Endothelial cell (in vitro differentiated cells): ENCODE measurements at regions not wholly inside any gene's neighbourhood (a gene's known extent, or its start where the extent isn't known, plus 50 kb on each side); places are given as distances from the start of the nearest gene placed in this dataset.

Experiments
- DNase-seq: peaks from one replicate; pipeline ENCODE4 v3.0.0; 2021; ENCODE audit warnings: low spot score
- H3K27ac Mint-ChIP-seq: one replicate; pipeline ENCODE4 v1.8.0; 2021; ENCODE audit warnings: mixed read lengths, inconsistent platforms; ENCODE audit not compliant: unreplicated experiment
- H3K27me3 Mint-ChIP-seq: one replicate; pipeline ENCODE4 v1.8.0; 2021; ENCODE audit warnings: mild to moderate bottlenecking, moderate library complexity, mixed read lengths, inconsistent platforms; ENCODE audit not compliant: unreplicated experiment
- H3K36me3 Mint-ChIP-seq: one replicate; pipeline ENCODE4 v1.8.0; 2021; ENCODE audit warnings: mild to moderate bottlenecking, low read depth, mixed read lengths, inconsistent platforms; ENCODE audit not compliant: unreplicated experiment
- H3K4me1 Mint-ChIP-seq: one replicate; pipeline ENCODE4 v1.8.0; 2021; ENCODE audit warnings: mild to moderate bottlenecking, mixed read lengths, inconsistent platforms; ENCODE audit not compliant: unreplicated experiment
- H3K4me3 Mint-ChIP-seq: one replicate; pipeline ENCODE4 v1.8.0; 2021; ENCODE audit warnings: mild to moderate bottlenecking, mixed read lengths, inconsistent platforms; ENCODE audit not compliant: unreplicated experiment
- H3K9me3 Mint-ChIP-seq: one replicate; pipeline ENCODE4 v1.8.0; 2021; ENCODE audit warnings: mixed read lengths, inconsistent platforms; ENCODE audit not compliant: unreplicated experiment
- TF ChIP-seq, protein P1 (sequence below): fragments of 200-600 bp; sonication (generic); IDR thresholded peaks from one replicate; pipeline ENCODE4 v1.5.0; 2021; ENCODE audit warnings: antibody characterized with exemption; ENCODE audit not compliant: unreplicated experiment

GRCh38 chrY:7433817-7434809 is 522.6 kb upstream of the AMELY start:
- no peak overlapping the region for H3K4me3 Mint-ChIP-seq
- H3K36me3 Mint-ChIP-seq, result no peaks in the 10 kb centered on the region
- no peaks in the 10 kb centered on the region for H3K4me1 Mint-ChIP-seq
- no peak for DNase-seq
- no peaks in the 10 kb centered on the region for H3K9me3 Mint-ChIP-seq
- no peaks in the 10 kb centered on the region for H3K27me3 Mint-ChIP-seq
- TF ChIP-seq, protein P1, sequence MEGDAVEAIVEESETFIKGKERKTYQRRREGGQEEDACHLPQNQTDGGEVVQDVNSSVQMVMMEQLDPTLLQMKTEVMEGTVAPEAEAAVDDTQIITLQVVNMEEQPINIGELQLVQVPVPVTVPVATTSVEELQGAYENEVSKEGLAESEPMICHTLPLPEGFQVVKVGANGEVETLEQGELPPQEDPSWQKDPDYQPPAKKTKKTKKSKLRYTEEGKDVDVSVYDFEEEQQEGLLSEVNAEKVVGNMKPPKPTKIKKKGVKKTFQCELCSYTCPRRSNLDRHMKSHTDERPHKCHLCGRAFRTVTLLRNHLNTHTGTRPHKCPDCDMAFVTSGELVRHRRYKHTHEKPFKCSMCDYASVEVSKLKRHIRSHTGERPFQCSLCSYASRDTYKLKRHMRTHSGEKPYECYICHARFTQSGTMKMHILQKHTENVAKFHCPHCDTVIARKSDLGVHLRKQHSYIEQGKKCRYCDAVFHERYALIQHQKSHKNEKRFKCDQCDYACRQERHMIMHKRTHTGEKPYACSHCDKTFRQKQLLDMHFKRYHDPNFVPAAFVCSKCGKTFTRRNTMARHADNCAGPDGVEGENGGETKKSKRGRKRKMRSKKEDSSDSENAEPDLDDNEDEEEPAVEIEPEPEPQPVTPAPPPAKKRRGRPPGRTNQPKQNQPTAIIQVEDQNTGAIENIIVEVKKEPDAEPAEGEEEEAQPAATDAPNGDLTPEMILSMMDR, result no peak
- no peak overlapping the region for H3K27ac Mint-ChIP-seq

GRCh38 chrY:7419165-7419564 is 507.6 kb upstream of the AMELY start:
- no peak overlapping the region for H3K27ac Mint-ChIP-seq
- H3K4me3 Mint-ChIP-seq, result no peak overlapping the region
- no peaks in the 10 kb centered on the region for H3K9me3 Mint-ChIP-seq
- DNase-seq, result no peak
- no peaks in the 10 kb centered on the region for H3K4me1 Mint-ChIP-seq
- H3K36me3 Mint-ChIP-seq, result peaks cover 4% of the 10 kb centered on the region
- TF ChIP-seq, protein P1, result no peak
- no peaks in the 10 kb centered on the region for H3K27me3 Mint-ChIP-seq

GRCh38 chrY:7417946-7418345 is 506.4 kb upstream of the AMELY start:
- no peak overlapping the region for H3K4me3 Mint-ChIP-seq
- DNase-seq, result no peak
- TF ChIP-seq, protein P1, result no peak
- no peaks in the 10 kb centered on the region for H3K27me3 Mint-ChIP-seq
- H3K27ac Mint-ChIP-seq, result no peak overlapping the region
- peaks cover 4% of the 10 kb centered on the region for H3K36me3 Mint-ChIP-seq
- no peaks in the 10 kb centered on the region for H3K4me1 Mint-ChIP-seq
- no peaks in the 10 kb centered on the region for H3K9me3 Mint-ChIP-seq

- H3K36me3 Mint-ChIP-seq, result peaks cover 4% of the 10 kb centered on the region
- DNase-seq, result no peak
- H3K4me1 Mint-ChIP-seq, result no peaks in the 10 kb centered on the region
- H3K9me3 Mint-ChIP-seq, result no peaks in the 10 kb centered on the region
- H3K27ac Mint-ChIP-seq, result no peak overlapping the region
- TF ChIP-seq, protein P1, result no peak
- H3K27me3 Mint-ChIP-seq, result no peaks in the 10 kb centered on the region
- no peak overlapping the region for H3K4me3 Mint-ChIP-seq
Measured at GRCh38 chrY:7416406-7416805, 504.9 kb upstream of the AMELY start.

DNA sequence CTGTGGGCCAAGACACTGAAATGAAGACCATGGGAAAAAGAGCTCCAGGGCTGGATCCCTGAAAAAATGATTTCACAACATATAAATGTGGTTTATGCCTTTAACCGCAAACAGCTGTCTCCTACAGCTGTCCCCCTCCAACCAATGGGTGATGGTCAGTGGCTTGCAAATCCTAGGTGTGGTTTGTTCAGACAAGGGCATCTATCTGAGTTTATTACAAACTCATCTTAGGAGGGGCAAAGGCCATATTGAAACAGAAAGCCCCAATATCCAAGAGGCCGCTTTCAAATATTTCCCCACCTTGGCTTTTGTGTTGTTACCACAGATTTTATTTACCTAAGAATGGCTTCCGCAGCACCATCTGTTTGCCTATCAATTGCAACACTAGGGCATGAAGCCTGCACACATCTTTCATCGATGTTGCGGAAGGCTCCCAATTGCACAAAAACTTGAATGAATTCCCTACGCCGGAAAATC is 503.6 kb upstream of the AMELY start:
- Mint-ChIP-seq H3K4me1 (no peaks in the 10 kb centered on the region), H3K27me3 (no peaks in the 10 kb centered on the region), H3K9me3 (no peaks in the 10 kb centered on the region), H3K27ac (no peak overlapping the region), H3K36me3 (peaks cover 4% of the 10 kb centered on the region), H3K4me3 (no peak overlapping the region)
- TF ChIP-seq, protein P1, result no peak
- DNase-seq, result no peak
